HFF-Myc (cell line): ENCODE measurements at regions not wholly inside any gene's neighbourhood (a gene's known extent, or its start where the extent isn't known, plus 50 kb on each side); places are given as distances from the start of the nearest gene placed in this dataset.
"Not testable (repeated sequence)": the region's sequence is repeated elsewhere in the genome, so short reads cannot be mapped to it uniquely, and the experiment has no call there.

ENCODE experiments used
- DNase-seq: peaks from one replicate; pipeline ENCODE4 v3.0.0-alpha.2; 2011; ENCODE audit warnings: low read depth; ENCODE audit errors: extremely low read depth
- H3K4me3 ChIP-seq: replicated peaks from 2 replicates; pipeline ENCODE4 v1.5.1; 2011; ENCODE audit warnings: low read depth, mild to moderate bottlenecking, control low read depth, low read length
- CTCF ChIP-seq: IDR thresholded peaks from 2 replicates; pipeline ENCODE4 v1.5.1; 2012; ENCODE audit warnings: mild to moderate bottlenecking, low read depth, low read length, control low read depth; ENCODE audit errors: missing control alignments

GRCh38 chr19:33866696-33867095, 70.0 kb downstream of the KCTD15 start:
- no peak for TF ChIP-seq CTCF

GRCh38 chr19:33868076-33868735, 71.5 kb downstream of the KCTD15 start:
- no peak overlapping the region for H3K4me3 ChIP-seq
- no peak for DNase-seq
- no peak for TF ChIP-seq CTCF

More at GRCh38 chr19:33866696-33867095, 70.0 kb downstream of the KCTD15 start:
- DNase-seq: no peak
- no peak overlapping the region for H3K4me3 ChIP-seq

GRCh38 chr19:33868788-33869412, 72.2 kb downstream of the KCTD15 start:
- no peak for DNase-seq
- TF ChIP-seq CTCF: no peak

GRCh38 chr19:33870298-33870932, 73.7 kb downstream of the KCTD15 start:
- DNase-seq, H3K4me3 ChIP-seq: not testable (repeated sequence)

More at GRCh38 chr19:33868788-33869412, 72.2 kb downstream of the KCTD15 start:
- H3K4me3 ChIP-seq: no peak overlapping the region

- DNase-seq: no peak
- no peak overlapping the region for H3K4me3 ChIP-seq
- no peak for TF ChIP-seq CTCF
Measured at GRCh38 chr19:33871605-33872004, 74.9 kb downstream of the KCTD15 start.

- TF ChIP-seq CTCF: no peak
- no peak for DNase-seq
- H3K4me3 ChIP-seq: no peak overlapping the region
Measured at GRCh38 chr19:33872445-33873320, 76.0 kb downstream of the KCTD15 start.
